GM19238 (cell line): ENCODE measurements at regions not wholly inside any gene's neighbourhood (a gene's known extent, or its start where the extent isn't known, plus 50 kb on each side); places are given as distances from the start of the nearest gene placed in this dataset.
"Not testable (repeated sequence)": the region's sequence is repeated elsewhere in the genome, so short reads cannot be mapped to it uniquely, and the experiment has no call there.

ENCODE experiments used
- DNase-seq: peaks from one replicate; pipeline ENCODE4 v3.0.0; 2011; ENCODE audit warnings: low spot score; ENCODE audit not compliant: insufficient read length

DNA sequence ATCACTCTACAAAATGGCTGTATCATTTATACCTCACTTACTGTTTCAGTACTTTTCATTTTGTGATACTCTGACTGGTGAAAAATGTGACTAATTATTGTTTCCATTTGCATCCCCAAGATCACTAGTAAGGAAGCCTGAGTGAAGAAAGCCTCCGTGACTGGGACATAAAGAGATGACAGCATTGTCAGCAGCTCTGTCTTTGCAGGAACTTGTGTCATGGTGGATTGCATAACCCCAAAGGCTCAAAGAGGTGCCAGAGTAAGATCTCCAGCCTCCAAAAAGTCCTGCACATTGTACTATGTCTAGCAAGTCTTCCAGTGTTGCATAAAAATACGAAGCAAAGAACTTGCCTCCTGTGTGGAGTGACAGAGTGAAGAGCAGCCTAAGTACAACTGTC lies 187.5 kb upstream of the CRIM1 start:
- no peak for DNase-seq

DNA sequence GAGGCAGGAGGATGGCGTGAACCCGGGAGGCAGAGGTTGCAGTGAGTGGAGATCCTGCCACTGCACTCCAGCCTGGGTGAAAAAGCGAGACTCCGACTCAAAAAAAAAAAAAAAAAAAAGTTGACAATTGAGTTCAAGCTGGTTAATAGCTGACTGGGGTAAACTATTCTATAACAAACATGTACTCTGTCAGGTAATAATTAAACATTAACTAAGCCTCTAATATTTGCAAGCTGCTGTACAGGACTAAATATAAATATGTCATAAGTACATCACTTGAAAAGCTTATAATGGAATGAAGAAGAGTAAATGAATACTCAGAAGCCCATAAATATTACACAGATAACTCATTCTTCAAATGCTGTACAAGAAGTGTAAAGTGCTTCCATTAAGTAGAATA lies 190.4 kb upstream of the CRIM1 start:
- DNase-seq, result no peak

DNA sequence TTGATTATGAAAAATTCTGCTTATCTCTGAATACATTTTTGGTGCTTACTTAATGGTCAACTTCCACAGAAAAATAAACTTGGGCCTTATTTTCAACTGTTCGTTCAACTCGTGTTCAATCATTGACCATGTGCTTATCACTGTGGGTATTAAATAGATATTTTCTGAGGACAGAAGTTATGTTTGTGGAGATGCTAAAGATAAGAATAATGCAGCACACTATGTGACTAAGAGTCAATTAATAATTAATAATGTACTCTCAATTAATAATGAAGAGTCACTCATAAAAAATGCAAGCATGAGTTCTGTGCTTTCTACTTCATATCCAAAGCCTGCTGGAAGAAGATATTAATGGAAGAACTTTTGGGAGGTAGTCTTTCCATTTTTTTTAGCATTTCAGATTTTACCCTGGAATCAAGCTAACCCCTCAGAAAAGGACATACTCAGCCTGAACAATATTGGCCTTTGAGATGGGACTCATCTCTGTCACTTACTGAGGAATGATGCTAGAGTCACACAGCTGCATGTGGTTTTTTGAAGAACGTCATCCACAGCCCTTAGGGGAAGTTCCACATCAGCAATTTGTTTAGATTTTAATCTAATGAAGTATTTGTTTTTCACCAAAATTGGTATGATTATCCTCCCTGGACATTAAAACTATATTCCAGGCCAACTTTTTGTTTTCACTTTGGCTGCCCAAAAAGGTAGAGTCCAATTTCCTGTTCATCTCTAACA lies 191.9 kb upstream of the CRIM1 start:
- no peak for DNase-seq

DNA sequence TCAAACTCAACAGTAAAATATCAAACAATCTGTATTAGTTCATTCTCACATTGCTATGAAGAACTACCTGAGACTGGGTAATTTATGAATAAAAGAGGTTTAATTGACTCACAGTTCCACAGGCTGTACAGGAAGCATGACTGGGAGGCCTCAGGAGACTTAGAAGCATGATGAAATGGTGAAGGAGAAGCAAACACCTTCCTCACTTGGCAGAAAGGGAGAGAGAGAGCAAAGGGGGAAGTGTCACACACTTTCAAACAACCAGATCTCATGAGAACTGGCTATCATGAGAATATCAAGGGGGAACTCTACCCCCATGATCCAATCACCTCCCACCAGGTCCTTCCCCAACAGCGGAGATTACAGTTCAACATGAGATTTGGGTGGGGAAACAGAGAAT lies 198.5 kb upstream of the CRIM1 start:
- not testable (repeated sequence) for DNase-seq

DNA sequence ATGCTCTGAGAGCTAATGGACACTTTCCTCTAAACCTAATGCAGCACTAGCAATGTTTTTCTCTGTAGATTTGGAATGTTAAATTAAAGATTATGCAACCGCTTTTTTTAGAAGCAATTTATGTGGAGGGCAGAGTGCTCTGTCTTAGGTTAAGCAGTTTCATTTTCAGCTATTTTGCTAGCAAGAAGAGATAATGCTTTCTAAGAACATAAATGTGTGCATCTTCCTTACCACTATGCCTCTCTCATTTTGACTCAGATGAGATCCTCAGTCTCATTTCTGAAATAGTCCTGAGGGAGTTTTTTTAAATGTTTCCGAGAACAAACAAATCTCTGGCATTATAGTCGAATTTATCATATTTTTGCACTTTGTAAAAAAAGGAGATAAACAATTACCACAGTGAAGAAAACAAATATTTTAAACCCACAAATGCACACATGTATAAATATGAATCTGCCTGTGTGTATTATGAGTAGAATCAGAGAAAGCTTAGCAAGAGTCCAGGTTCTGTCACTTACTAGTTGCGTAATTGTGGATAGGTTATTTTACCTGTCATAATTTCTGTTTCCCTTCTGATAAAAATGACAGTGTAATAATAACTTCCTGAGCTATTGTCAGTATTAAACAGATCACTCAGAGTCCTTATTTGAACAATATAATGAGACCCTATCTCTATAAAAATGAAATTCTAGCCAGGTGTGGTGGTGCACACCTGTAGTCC lies 207.7 kb upstream of the CRIM1 start:
- no peak for DNase-seq

DNA sequence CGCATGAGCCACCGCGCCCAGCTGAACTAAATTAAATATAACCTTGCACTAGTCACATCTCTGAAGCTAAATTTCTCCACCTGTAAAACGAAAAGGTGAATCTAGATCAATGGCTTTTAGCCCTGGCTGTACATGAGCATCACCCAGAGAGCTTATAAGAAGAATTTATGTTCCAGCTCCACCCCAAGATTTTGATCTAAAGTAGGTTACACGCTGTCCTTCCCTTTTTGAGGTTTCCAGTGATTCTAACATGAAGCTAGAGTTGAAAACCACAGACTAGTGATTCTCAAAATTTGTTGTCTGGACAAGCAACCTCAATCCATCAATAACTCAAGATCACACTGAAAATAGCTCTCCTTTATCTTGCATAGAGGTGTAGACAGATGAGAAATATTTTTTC lies 208.8 kb upstream of the CRIM1 start:
- DNase-seq, result no peak

DNA sequence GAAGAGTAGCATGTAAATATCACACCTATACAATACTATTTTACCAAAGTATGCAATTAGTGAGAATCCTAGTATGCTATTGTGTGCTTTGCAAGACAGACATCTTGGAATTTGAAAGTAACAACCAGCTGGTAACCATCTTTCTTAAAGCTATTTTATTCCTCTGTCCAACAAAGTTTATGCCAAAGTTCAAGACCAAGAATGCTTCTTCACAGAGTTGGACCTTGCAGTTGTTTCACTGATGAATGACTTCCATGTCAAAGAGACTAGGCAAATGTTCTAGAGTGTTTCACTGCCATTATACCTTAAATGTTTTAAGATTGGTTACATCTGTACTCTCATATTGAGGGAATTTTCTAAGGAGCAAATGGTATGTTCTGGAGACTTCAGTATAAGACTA lies 215.2 kb upstream of the CRIM1 start:
- DNase-seq, result no peak

DNA sequence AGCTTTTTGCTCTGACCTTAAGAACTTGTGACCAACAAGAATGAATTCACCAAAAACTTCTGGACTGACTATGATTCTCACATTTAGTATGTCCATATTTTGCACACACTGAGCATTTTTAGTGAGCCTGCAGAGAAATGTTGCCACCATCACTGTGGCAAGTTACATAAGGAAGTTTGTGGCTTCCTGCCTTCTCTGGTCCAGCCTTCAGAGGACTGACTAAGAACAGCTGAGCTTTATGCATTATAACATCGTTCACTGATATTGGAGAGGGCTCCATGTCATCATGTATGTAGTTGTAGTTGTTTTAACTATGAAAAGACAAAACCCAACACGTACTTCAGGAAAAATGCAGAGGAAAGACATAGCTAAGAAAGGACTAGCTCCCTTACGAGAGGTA lies 218.0 kb upstream of the CRIM1 start:
- DNase-seq, result no peak

DNA sequence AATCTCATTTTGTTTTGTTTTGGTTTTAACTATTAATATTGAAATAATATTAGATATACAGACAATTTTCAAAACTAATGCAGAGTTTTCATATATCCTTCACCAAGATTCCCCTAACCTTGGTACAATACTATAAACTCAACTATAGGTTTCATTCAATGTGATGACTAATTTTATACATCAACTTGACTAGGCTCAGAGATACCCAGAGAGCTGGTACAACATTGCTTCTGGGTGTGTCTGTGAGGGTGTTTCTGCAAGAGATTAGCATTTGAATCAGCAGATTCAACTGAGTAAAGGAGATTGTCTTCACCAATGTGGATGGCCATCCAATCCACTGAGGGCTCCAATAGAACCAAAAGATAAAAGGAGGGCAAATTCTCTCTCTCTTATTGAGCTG lies 221.3 kb upstream of the CRIM1 start:
- no peak for DNase-seq

DNA sequence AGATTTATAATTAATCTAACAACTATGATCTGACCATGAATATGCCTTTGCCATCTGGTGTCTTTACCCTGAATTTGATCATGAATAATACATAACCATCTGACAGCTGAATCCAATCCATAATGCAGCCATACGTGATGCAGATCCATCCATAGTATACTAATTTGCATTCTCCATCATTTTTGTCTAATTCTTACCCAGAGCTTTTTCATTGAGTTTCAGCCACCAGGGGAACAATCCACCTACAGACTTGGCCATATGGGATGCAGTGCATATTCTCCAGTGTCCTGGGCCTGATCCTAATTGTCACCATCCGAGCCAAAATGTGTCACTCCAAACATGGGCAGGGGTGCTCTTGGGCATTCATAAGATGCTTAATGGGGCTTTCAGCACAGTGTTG lies 227.2 kb upstream of the CRIM1 start:
- DNase-seq, result no peak

DNA sequence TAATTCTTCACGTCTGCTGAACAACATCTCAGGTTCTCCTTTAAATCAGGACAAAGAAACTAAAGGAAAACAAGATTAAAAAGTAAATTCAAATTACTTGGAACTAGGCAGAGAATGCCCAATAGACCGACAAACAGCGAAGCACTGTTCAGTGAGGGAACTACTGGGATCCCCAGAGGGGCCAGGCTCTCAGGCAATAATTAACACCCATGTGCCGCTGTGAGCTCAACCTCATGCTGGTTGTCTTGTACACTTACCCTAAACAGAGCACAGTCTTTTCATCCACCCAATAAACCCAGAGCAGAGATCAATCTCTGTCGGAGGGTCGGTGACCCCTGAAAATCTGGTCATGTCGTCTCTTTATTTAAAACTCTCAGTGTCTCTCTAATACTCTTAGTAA lies 229.9 kb upstream of the CRIM1 start:
- DNase-seq, result no peak

DNA sequence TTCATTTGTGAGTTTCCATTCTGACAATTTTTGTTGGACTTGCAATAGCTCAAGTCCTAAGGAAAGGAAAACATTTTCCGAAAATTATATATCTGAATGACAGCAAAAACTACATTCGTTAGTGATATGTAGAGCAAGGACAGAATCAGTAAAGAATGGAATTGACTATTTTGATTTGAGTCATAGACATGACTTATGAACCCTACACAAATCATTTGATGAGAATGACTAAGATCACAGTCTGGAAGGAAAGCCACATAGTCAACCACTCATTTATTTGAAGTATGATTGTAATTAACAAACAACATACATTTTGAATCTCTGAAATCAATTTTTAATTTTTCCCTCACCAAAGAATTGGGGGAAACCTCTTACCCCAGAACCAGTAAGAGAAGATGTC lies 231.6 kb upstream of the CRIM1 start:
- no peak for DNase-seq

DNA sequence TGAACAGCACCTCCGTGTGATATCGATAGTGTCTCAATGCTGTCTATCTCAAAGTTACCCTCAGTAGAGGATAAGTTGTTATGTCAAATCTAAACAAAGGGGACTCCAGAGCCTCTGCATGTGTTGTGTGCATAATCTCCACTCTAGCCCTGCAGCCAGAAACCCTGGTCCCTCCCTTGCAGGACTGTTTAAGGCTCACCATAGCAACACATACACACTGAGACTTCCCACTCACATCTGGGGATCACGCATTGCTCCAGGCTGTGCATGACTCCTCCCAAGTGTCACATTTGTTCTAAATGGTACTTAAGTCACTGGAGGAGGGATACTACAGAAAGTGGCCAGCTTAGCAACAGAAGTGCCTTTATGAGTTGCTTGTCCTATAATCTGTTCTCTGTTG lies 258.6 kb upstream of the CRIM1 start:
- no peak for DNase-seq

DNA sequence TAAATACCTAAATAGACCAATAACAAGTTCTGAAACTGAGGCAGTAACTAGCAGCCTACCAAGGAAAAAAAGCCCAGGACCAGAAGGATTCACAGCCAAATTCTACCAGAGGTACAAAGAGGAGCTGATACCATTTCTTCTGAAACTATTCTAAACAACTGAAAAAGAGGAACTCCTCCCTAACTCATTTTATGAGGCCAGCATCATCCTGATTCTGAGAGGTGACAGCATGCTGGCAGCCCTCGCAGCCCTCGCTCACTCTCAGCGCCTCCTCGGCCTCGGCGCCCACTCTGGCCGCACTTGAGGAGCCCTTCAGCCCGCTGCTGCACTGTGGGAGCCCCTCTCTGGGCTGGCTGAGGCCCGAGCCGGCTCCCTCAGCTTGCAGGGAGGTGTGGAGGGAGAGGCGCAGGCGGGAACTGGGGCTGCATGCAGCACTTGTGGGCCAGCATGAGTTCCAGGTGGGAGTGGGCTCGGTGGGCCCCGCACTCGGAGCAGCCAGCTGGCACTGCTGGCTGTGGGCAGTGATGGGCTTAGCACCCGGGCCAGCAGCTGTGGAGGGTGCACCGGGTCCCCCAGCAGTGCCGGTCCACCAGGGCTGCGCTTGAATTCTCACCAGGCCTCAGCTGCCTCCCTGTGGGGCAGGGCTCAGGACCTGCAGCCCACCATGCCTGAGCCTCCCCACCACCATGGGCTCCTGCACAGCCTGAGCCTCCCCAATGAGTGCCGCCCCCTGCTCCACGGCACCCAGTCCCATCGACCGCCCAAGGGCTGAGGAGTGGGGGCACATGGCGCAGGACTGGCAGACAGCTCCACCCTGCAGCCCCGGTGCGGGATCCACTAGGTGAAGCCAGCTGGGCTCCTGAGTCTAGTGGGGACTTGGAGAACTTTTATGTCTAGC lies 263.5 kb upstream of the CRIM1 start:
- not testable (repeated sequence) for DNase-seq

DNA sequence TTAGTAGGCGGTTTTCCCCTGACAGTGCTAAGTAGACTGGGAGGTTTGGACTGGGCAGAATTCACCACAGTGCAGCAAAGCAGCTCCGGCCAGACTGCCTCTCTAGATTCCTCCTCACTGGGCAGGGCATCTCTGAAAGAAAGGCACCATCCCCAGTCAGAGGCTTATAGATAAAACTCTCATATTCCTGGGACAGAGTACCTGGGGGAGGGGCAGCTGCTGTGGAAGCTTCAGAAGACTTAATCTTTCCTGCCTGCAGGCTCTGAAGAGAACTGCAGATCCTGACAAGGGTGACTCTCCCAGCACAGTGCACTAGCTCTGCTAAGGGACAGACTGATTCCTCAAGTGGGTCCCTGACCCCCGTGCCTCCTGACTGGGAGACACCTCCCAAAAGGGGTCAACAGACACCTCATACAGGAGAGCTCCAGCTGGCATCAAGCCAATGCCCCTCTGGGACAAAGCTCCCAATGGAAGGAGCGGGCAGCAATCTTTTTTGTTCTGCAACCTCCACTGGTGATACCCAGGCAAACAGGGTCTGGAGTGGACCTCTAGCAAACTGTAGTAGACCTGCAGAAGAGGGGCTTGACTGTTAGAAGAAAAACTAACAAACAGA lies 266.8 kb upstream of the CRIM1 start:
- no peak for DNase-seq

DNA sequence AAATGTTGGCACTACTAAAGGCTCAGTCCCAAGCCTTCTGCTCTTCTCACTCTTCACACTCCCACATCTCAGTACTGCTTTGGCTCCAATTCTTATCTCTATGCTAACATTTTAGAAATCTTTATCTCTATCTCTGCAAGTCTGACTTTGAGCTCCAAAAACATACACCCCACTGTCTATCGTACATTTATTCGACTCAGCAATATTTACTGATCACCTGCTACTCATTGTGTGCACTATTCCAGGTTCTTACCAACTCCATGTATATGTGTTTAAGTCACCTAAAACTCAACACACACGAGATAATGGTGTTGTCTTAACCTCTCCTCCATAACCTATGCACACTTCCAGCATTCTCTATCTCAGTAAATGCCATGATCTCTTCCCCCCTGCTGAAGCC lies 268.2 kb upstream of the CRIM1 start:
- DNase-seq, result no peak

DNA sequence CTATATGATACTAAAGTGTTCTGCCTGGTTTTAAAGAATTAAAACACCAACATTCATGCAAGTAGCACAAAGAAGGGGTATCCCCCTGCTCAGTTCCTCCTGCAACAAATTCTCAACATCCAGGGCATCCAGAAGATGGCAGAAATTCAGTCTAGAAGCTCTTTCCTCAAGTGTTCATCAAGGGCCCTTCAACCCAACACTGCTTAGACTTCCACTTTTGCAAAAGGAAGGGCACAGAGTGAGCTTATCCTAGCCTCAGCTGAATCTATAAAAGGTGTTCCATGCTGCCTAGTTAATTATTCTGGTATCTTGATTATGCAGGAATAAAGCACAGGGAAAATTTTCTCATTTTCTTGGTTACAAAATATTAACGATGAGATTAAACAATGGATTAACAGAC lies 275.8 kb upstream of the CRIM1 start:
- DNase-seq, result no peak

DNA sequence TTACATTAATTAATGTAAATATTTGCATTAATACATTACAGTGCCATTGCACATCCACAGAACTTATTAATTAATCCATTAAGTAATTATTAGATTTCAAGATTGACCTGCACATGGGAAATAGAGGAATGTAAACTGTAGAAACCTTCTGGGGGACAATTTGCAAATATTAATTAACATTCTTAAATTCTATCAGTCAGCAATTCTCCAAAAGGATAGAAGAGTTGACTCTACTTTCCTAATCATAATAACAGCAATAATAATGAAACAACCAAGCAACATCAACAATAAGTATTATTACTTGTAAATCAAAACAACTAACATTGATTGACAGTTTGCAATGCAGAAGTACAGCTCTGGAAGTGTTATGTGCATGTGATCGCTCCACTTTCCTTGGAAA lies 281.6 kb upstream of the CRIM1 start:
- DNase-seq, result no peak

DNA sequence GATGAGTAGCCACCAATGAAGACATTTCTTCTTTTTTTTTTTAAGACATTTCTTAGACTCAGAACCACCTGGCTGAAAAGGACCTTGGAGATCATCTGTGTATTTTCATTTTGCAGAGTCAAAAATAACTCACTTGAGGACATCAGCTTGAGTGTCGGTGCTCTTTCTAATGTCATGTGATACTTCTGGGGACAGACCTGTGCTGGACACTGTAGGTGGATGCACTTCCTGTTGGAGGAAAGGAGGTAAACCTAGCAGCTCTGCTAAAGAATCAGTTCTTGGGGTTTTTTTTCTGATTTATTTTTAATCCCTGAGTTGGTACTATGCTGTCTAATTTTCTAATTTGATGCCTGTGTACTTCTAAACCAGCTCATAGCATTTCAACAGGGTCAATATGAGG lies 283.9 kb upstream of the CRIM1 start:
- DNase-seq, result no peak

DNA sequence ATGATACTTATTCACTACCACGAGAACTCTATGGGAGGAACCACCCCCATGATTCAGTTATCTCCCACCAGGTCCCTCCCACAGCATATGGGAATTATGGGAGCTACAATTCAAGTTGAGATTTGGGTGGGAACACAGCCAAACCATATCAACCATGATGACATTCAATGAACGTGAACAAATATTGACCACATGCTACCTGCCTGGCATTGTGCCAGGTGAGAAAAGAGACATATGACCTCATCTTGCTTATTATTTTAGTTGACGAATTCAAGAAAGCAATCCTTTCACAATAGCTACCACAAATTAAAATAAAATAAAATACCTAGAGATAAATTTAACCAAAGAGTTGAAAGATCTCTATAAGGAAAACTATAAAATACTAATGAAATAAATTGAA lies 286.5 kb upstream of the CRIM1 start:
- no peak for DNase-seq

DNA sequence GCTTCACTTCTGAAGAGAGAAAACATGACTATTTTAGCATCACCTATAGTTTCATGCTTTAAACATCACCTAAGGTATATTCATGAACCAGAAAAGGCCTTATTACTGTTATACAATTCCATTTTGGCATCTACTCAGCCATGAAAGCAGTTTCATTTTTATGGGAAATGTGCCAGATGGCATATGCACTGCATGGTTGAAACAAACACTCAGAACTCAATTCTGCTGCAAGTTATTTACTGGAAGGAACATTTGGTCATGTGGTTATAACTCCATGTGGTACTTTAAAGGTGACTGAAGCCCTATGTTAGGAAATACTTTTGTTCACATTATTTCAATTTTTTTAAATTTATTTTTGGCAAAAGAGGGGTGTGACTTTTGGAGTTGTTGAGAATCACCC lies 287.5 kb upstream of the CRIM1 start:
- DNase-seq, result no peak

DNA sequence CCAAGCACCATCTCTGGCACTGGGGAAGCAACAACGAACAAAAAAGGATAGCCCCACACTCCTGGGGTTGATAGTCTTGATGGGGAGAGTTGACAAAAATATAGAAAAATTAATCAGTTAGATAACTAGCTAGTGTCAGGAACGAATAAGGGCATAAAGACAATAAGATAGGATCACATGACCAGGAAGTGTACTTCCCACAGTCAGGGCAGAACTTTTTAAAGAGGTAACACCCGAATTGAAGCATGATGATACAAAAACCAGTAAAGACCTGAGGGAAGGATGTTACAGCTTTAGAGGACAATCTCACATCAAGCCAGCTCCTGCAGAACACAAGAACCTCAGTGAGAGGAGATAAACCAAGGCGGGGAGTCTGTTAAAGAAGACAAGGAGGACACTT lies 295.4 kb upstream of the CRIM1 start:
- no peak for DNase-seq
